ENCODE measurements at regions not wholly inside any gene's neighbourhood (a gene's known extent, or its start where the extent isn't known, plus 50 kb on each side); places are given as distances from the start of the nearest gene placed in this dataset.

GRCh38 chr1:214953901-214954616 is 128.5 kb upstream of the KCNK2 start:
- H3K9ac ChIP-seq (ENCODE audit: low read length) = no peak overlapping the region
- H4K8ac ChIP-seq (ENCODE audit: low read depth, low read length) = no peak overlapping the region
- no peaks in the 10 kb centered on the region for H3K4me1 ChIP-seq (ENCODE audit: control insufficient read depth, low read depth, low read length)
- H2AK5ac ChIP-seq (ENCODE audit: low read length) = no peak overlapping the region
- H3K18ac ChIP-seq (ENCODE audit: low read length) = no peak overlapping the region
- no peak overlapping the region for H3K56ac ChIP-seq (ENCODE audit: low read length)
- no peak overlapping the region for H2BK120ac ChIP-seq (ENCODE audit: low read depth, low read length)
- no peaks in the 10 kb centered on the region for H3K79me1 ChIP-seq (ENCODE audit: low read length)
- no peak for DNase-seq
- H3K23ac ChIP-seq (ENCODE audit: low read length) = no peak overlapping the region
- H3K4me3 ChIP-seq (ENCODE audit: low read length) = no peak overlapping the region
- no peak overlapping the region for H4K5ac ChIP-seq (ENCODE audit: low read length)
- H3K27ac ChIP-seq (ENCODE audit: low read depth, low read length) = no peak overlapping the region
- H2BK5ac ChIP-seq (ENCODE audit: low read length) = no peak overlapping the region
- no peak overlapping the region for H3K4ac ChIP-seq (ENCODE audit: low read depth, low read length)
- H3K4me2 ChIP-seq (ENCODE audit: low read length) = no peak overlapping the region
- H2BK15ac ChIP-seq (replicated peaks; ENCODE audit: low read depth) = no peak overlapping the region
- no peaks in the 10 kb centered on the region for H3K27me3 ChIP-seq (ENCODE audit: insufficient read depth, low read length, poor library complexity)
- H3K36me3 ChIP-seq (ENCODE audit: control insufficient read depth, insufficient read depth, low read length) = no peaks in the 10 kb centered on the region
- no peaks in the 10 kb centered on the region for H3K79me2 ChIP-seq (ENCODE audit: control insufficient read depth, insufficient read depth, low read length)
- WGBS (ENCODE audit: extremely low coverage, insufficient coverage, low lambda C conversion rate) = no CpG with 5 or more reads among the region's 1 CpG

GRCh38 chr1:214954617-214954949 is 128.0 kb upstream of the KCNK2 start:
- Histone ChIP-seq H3K4ac (ENCODE audit: low read depth, low read length) (no peak overlapping the region), H3K27me3 (ENCODE audit: insufficient read depth, low read length, poor library complexity) (no peaks in the 10 kb centered on the region), H3K36me3 (ENCODE audit: control insufficient read depth, insufficient read depth, low read length) (no peaks in the 10 kb centered on the region), H4K8ac (ENCODE audit: low read depth, low read length) (no peak overlapping the region), H3K4me2 (ENCODE audit: low read length) (no peak overlapping the region), H3K79me2 (ENCODE audit: control insufficient read depth, insufficient read depth, low read length) (no peaks in the 10 kb centered on the region), H2AK5ac (ENCODE audit: low read length) (no peak overlapping the region), H3K18ac (ENCODE audit: low read length) (no peak overlapping the region), H4K5ac (ENCODE audit: low read length) (no peak overlapping the region), H3K27ac (ENCODE audit: low read depth, low read length) (no peak overlapping the region), H3K4me3 (ENCODE audit: low read length) (no peak overlapping the region), H3K56ac (ENCODE audit: low read length) (no peak overlapping the region), H2BK5ac (ENCODE audit: low read length) (no peak overlapping the region), H3K23ac (ENCODE audit: low read length) (no peak overlapping the region), H3K4me1 (ENCODE audit: control insufficient read depth, low read depth, low read length) (no peaks in the 10 kb centered on the region), H2BK15ac (replicated peaks; ENCODE audit: low read depth) (no peak overlapping the region), H3K79me1 (ENCODE audit: low read length) (no peaks in the 10 kb centered on the region), H3K9ac (ENCODE audit: low read length) (no peak overlapping the region), H2BK120ac (ENCODE audit: low read depth, low read length) (no peak overlapping the region)
- no peak for DNase-seq

- no peak overlapping the region for H3K9ac ChIP-seq (ENCODE audit: low read length)
- peak; percentile 37 for DNase-seq
- H2BK15ac ChIP-seq (replicated peaks; ENCODE audit: low read depth) = no peak overlapping the region
- no peaks in the 10 kb centered on the region for H3K4me1 ChIP-seq (ENCODE audit: control insufficient read depth, low read depth, low read length)
- H4K5ac ChIP-seq (ENCODE audit: low read length) = no peak overlapping the region
- H3K27me3 ChIP-seq (ENCODE audit: insufficient read depth, low read length, poor library complexity) = no peaks in the 10 kb centered on the region
- no CpG with 5 or more reads among the region's 8 CpGs for WGBS (ENCODE audit: extremely low coverage, insufficient coverage, low lambda C conversion rate)
- H3K56ac ChIP-seq (ENCODE audit: low read length) = no peak overlapping the region
- H3K27ac ChIP-seq (ENCODE audit: low read depth, low read length) = no peak overlapping the region
- H2BK120ac ChIP-seq (ENCODE audit: low read depth, low read length) = no peak overlapping the region
- H4K8ac ChIP-seq (ENCODE audit: low read depth, low read length) = no peak overlapping the region
- no peak overlapping the region for H3K4me2 ChIP-seq (ENCODE audit: low read length)
- H3K18ac ChIP-seq (ENCODE audit: low read length) = no peak overlapping the region
- H2AK5ac ChIP-seq (ENCODE audit: low read length) = no peak overlapping the region
- no peaks in the 10 kb centered on the region for H3K79me1 ChIP-seq (ENCODE audit: low read length)
- H2BK5ac ChIP-seq (ENCODE audit: low read length) = no peak overlapping the region
- no peak overlapping the region for H3K23ac ChIP-seq (ENCODE audit: low read length)
- H3K4me3 ChIP-seq (ENCODE audit: low read length) = no peak overlapping the region
- no peak overlapping the region for H3K4ac ChIP-seq (ENCODE audit: low read depth, low read length)
- H3K36me3 ChIP-seq (ENCODE audit: control insufficient read depth, insufficient read depth, low read length) = no peaks in the 10 kb centered on the region
- no peaks in the 10 kb centered on the region for H3K79me2 ChIP-seq (ENCODE audit: control insufficient read depth, insufficient read depth, low read length)
These were observed 125.0 kb upstream of the KCNK2 start for GRCh38 chr1:214957330-214958137.

GRCh38 chr1:214958486-214958885 is 124.1 kb upstream of the KCNK2 start:
- no peak for DNase-seq
- H4K5ac ChIP-seq (ENCODE audit: low read length) = no peak overlapping the region
- H3K9ac ChIP-seq (ENCODE audit: low read length) = no peak overlapping the region
- no peak overlapping the region for H4K8ac ChIP-seq (ENCODE audit: low read depth, low read length)
- H3K27me3 ChIP-seq (ENCODE audit: insufficient read depth, low read length, poor library complexity) = no peaks in the 10 kb centered on the region
- H3K4me2 ChIP-seq (ENCODE audit: low read length) = no peak overlapping the region
- no peaks in the 10 kb centered on the region for H3K79me2 ChIP-seq (ENCODE audit: control insufficient read depth, insufficient read depth, low read length)
- no peak overlapping the region for H3K27ac ChIP-seq (ENCODE audit: low read depth, low read length)
- no peak overlapping the region for H2AK5ac ChIP-seq (ENCODE audit: low read length)
- no peak overlapping the region for H3K4me3 ChIP-seq (ENCODE audit: low read length)
- no CpG with 5 or more reads among the region's 2 CpGs for WGBS (ENCODE audit: extremely low coverage, insufficient coverage, low lambda C conversion rate)
- no peak overlapping the region for H2BK5ac ChIP-seq (ENCODE audit: low read length)
- no peaks in the 10 kb centered on the region for H3K4me1 ChIP-seq (ENCODE audit: control insufficient read depth, low read depth, low read length)
- no peak overlapping the region for H2BK120ac ChIP-seq (ENCODE audit: low read depth, low read length)
- H3K23ac ChIP-seq (ENCODE audit: low read length) = no peak overlapping the region
- H3K36me3 ChIP-seq (ENCODE audit: control insufficient read depth, insufficient read depth, low read length) = no peaks in the 10 kb centered on the region
- no peaks in the 10 kb centered on the region for H3K79me1 ChIP-seq (ENCODE audit: low read length)
- no peak overlapping the region for H3K18ac ChIP-seq (ENCODE audit: low read length)
- H3K56ac ChIP-seq (ENCODE audit: low read length) = no peak overlapping the region
- H2BK15ac ChIP-seq (replicated peaks; ENCODE audit: low read depth) = no peak overlapping the region
- H3K4ac ChIP-seq (ENCODE audit: low read depth, low read length) = no peak overlapping the region

GRCh38 chr1:214966346-214966745 is 116.2 kb upstream of the KCNK2 start:
- Histone ChIP-seq H2AK5ac (ENCODE audit: low read length) (no peak overlapping the region), H4K8ac (ENCODE audit: low read depth, low read length) (no peak overlapping the region), H3K23ac (ENCODE audit: low read length) (no peak overlapping the region), H3K36me3 (ENCODE audit: control insufficient read depth, insufficient read depth, low read length) (no peaks in the 10 kb centered on the region), H2BK5ac (ENCODE audit: low read length) (no peak overlapping the region), H3K4me2 (ENCODE audit: low read length) (no peak overlapping the region), H3K9ac (ENCODE audit: low read length) (no peak overlapping the region), H3K56ac (ENCODE audit: low read length) (no peak overlapping the region), H3K27ac (ENCODE audit: low read depth, low read length) (no peak overlapping the region), H3K27me3 (ENCODE audit: insufficient read depth, low read length, poor library complexity) (no peaks in the 10 kb centered on the region), H3K4ac (ENCODE audit: low read depth, low read length) (no peak overlapping the region), H3K4me3 (ENCODE audit: low read length) (no peak overlapping the region), H4K5ac (ENCODE audit: low read length) (no peak overlapping the region), H3K4me1 (ENCODE audit: control insufficient read depth, low read depth, low read length) (no peaks in the 10 kb centered on the region), H3K18ac (ENCODE audit: low read length) (no peak overlapping the region), H2BK15ac (replicated peaks; ENCODE audit: low read depth) (no peak overlapping the region), H3K79me2 (ENCODE audit: control insufficient read depth, insufficient read depth, low read length) (no peaks in the 10 kb centered on the region), H2BK120ac (ENCODE audit: low read depth, low read length) (no peak overlapping the region), H3K79me1 (ENCODE audit: low read length) (no peaks in the 10 kb centered on the region)
- WGBS (ENCODE audit: extremely low coverage, insufficient coverage, low lambda C conversion rate) = no CpG with 5 or more reads among the region's 3 CpGs
- DNase-seq = no peak
